ENCODE measurements at regions not wholly inside any gene's neighbourhood (a gene's known extent, or its start where the extent isn't known, plus 50 kb on each side); places are given as distances from the start of the nearest gene placed in this dataset.

DNA sequence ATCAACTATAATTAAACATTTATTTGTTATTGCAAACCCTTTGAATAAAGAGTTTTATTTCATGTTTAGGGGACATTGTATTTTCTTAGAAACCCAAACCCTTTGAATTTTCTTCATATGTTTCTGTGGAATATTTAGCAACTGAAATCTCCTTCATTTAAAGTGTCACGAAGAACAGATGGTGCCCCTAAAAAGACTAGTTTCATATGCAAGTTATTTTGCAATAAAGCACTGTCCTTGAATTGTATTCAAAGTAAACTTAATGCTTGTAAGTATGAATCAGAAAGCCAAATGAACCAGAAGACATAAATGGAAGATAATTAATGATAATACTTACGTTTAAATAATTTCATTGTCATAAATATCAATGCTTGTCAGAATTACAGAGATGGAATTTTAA lies 151.9 kb upstream of the CWC22 start:
- TF ChIP-seq, protein P1, sequence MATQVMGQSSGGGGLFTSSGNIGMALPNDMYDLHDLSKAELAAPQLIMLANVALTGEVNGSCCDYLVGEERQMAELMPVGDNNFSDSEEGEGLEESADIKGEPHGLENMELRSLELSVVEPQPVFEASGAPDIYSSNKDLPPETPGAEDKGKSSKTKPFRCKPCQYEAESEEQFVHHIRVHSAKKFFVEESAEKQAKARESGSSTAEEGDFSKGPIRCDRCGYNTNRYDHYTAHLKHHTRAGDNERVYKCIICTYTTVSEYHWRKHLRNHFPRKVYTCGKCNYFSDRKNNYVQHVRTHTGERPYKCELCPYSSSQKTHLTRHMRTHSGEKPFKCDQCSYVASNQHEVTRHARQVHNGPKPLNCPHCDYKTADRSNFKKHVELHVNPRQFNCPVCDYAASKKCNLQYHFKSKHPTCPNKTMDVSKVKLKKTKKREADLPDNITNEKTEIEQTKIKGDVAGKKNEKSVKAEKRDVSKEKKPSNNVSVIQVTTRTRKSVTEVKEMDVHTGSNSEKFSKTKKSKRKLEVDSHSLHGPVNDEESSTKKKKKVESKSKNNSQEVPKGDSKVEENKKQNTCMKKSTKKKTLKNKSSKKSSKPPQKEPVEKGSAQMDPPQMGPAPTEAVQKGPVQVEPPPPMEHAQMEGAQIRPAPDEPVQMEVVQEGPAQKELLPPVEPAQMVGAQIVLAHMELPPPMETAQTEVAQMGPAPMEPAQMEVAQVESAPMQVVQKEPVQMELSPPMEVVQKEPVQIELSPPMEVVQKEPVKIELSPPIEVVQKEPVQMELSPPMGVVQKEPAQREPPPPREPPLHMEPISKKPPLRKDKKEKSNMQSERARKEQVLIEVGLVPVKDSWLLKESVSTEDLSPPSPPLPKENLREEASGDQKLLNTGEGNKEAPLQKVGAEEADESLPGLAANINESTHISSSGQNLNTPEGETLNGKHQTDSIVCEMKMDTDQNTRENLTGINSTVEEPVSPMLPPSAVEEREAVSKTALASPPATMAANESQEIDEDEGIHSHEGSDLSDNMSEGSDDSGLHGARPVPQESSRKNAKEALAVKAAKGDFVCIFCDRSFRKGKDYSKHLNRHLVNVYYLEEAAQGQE (IDR thresholded peaks at IDR 0.05; ENCODE audit: insufficient read depth in 1 of 2, low read depth in 2 of 2, low read length in 2 of 2), result no peak
- TF ChIP-seq TAF1 (IDR thresholded peaks at IDR 0.05; ENCODE audit: borderline replicate concordance, insufficient read depth, low read length) (no peak), FOXP2 (optimal IDR thresholded peaks at IDR 0.05; ENCODE audit: borderline replicate concordance, extremely low read depth, extremely low read length, insufficient read depth) (no peak), POLR2AphosphoS5 (IDR thresholded peaks at IDR 0.05; ENCODE audit: low read depth, low read length) (no peak), SIN3A (IDR thresholded peaks at IDR 0.05; ENCODE audit: borderline replicate concordance, insufficient read depth, low read length) (no peak)
